Thoracic aorta (tissue), 2 donors: ENCODE measurements at regions not wholly inside any gene's neighbourhood (a gene's known extent, or its start where the extent isn't known, plus 50 kb on each side); places are given as distances from the start of the nearest gene placed in this dataset.

Experiments
- ATAC-seq: fragments of 150-250 bp; one replicate; pipeline ENCODE4 v1.8.0; 2017; ENCODE audit warnings: low read depth; ENCODE audit not compliant: insufficient number of reproducible peaks, low FRiP score
- DNase-seq: peaks from one replicate; pipeline ENCODE4 v3.0.0-alpha.2; 2020; ENCODE audit warnings: low spot score
- H3K27ac ChIP-seq, 2 donors: fragments of 200-600 bp; sonication (generic); 1 replicate in 1 of 2; 2 replicates in 1 of 2; pipeline ENCODE4 v1.5.1; 2016; ENCODE audit warnings: mild to moderate bottlenecking in 2 of 2, moderate library complexity in 2 of 2
- H3K27me3 ChIP-seq: fragments of 200-600 bp; sonication (generic); replicated peaks from 2 replicates; pipeline ENCODE4 v1.6.0; 2016; ENCODE audit warnings: mild to moderate bottlenecking; ENCODE audit not compliant: insufficient read depth
- H3K36me3 ChIP-seq: fragments of 200-600 bp; sonication (generic); one replicate; pipeline ENCODE4 v1.5.1; 2016
- H3K4me1 ChIP-seq, 2 donors: fragments of 200-600 bp; sonication (generic); 1 replicate in 1 of 2; 2 replicates in 1 of 2; pipeline versions ENCODE4 v1.5.1 to v1.6.0; 2016; ENCODE audit warnings: low read depth in 2 of 2, mild to moderate bottlenecking in 1 of 2; ENCODE audit not compliant: control insufficient read depth in 1 of 2
- H3K4me3 ChIP-seq: fragments of 200-600 bp; sonication (generic); 2 replicates; pipeline ENCODE4 v1.5.1; 2016; ENCODE audit warnings: mild to moderate bottlenecking
- H3K9me3 ChIP-seq: fragments of 200-600 bp; sonication (generic); 2 replicates; pipeline ENCODE4 v1.5.1; 2016
- TF ChIP-seq, protein P1 (sequence below): fragments of 200-600 bp; sonication (generic); IDR thresholded peaks from one replicate; pipeline ENCODE4 v1.5.1; 2019; ENCODE audit warnings: antibody characterized with exemption

DNA sequence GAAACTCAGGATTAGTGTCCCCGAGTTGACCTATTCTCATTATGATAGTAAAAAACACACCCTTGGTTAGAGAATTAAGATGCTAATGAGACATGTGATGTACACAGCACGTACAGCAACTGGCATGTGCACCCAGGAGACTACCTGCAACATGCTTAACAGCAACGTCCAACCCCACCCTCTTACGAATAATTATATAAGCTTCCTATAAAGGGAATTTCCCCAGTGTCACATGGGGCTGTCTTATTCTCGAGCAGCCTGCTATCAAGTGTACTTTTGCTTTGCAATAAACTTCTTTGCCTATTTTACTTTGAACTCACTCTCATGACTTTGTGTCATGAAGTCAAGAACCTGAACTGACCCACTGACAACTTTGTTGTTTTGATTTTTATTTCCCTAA lies 62.4 kb upstream of the PMFBP1 start:
- no peaks in the 10 kb centered on the region for H3K27me3 ChIP-seq
- H3K4me3 ChIP-seq: no peak overlapping the region
- ATAC-seq (no peak), DNase-seq (no peak)
- no peak overlapping the region for H3K27ac ChIP-seq
- no peaks in the 10 kb centered on the region for H3K9me3 ChIP-seq
- TF ChIP-seq, protein P1, sequence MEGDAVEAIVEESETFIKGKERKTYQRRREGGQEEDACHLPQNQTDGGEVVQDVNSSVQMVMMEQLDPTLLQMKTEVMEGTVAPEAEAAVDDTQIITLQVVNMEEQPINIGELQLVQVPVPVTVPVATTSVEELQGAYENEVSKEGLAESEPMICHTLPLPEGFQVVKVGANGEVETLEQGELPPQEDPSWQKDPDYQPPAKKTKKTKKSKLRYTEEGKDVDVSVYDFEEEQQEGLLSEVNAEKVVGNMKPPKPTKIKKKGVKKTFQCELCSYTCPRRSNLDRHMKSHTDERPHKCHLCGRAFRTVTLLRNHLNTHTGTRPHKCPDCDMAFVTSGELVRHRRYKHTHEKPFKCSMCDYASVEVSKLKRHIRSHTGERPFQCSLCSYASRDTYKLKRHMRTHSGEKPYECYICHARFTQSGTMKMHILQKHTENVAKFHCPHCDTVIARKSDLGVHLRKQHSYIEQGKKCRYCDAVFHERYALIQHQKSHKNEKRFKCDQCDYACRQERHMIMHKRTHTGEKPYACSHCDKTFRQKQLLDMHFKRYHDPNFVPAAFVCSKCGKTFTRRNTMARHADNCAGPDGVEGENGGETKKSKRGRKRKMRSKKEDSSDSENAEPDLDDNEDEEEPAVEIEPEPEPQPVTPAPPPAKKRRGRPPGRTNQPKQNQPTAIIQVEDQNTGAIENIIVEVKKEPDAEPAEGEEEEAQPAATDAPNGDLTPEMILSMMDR: no peak
- H3K36me3 ChIP-seq: no peaks in the 10 kb centered on the region
- no peaks in the 10 kb centered on the region for H3K4me1 ChIP-seq

- H3K27ac ChIP-seq: no peak overlapping the region
- no peaks in the 10 kb centered on the region for H3K4me1 ChIP-seq
- no peaks in the 10 kb centered on the region for H3K36me3 ChIP-seq
- no peaks in the 10 kb centered on the region for H3K9me3 ChIP-seq
- ATAC-seq: no peak
- no peak overlapping the region for H3K4me3 ChIP-seq
- H3K27me3 ChIP-seq: no peaks in the 10 kb centered on the region
- no peak for DNase-seq
- TF ChIP-seq, protein P1: no peak
Observed at GRCh38 chr16:72228014-72228413, 56.1 kb upstream of the PMFBP1 start.

- Histone ChIP-seq H3K4me3 (no peak overlapping the region), H3K36me3 (no peaks in the 10 kb centered on the region)
- no peak for DNase-seq
Observed at GRCh38 chr16:72226136-72226535, 54.2 kb upstream of the PMFBP1 start.

GRCh38 chr16:72224260-72224768 lies 52.4 kb upstream of the PMFBP1 start:
- TF ChIP-seq, protein P1: no peak
- Histone ChIP-seq H3K36me3 (no peaks in the 10 kb centered on the region), H3K27ac (no peak overlapping the region), H3K9me3 (no peaks in the 10 kb centered on the region), H3K27me3 (no peaks in the 10 kb centered on the region), H3K4me3 (no peak overlapping the region), H3K4me1 (no peaks in the 10 kb centered on the region)
- no peak for ATAC-seq
- no peak for DNase-seq

More at GRCh38 chr16:72226136-72226535, 54.2 kb upstream of the PMFBP1 start:
- no peak for ATAC-seq
- Histone ChIP-seq H3K27ac (no peak overlapping the region), H3K4me1 (no peaks in the 10 kb centered on the region), H3K27me3 (no peaks in the 10 kb centered on the region), H3K9me3 (no peaks in the 10 kb centered on the region)
- TF ChIP-seq, protein P1: no peak

DNA sequence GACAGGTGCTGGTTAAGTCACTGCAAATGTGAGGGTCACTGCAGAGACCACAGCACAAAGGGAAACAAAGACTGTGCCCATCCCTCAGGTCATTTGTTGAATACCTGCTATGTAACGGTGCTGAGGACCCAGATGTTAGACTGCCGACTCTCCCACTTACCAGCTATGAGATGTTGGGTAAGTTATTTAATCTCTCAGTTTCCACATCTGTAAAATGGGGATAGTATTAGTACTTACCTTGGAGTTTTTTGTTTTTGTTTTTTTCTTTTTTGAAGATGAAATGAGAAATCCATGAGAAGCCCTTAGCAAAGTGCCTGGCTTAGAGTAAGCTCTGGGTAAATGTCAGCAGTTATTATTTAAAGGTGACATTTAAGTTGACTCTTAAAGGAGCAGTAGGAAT lies 50.5 kb upstream of the PMFBP1 start:
- Histone ChIP-seq H3K4me1 (no peaks in the 10 kb centered on the region), H3K27me3 (no peaks in the 10 kb centered on the region), H3K9me3 (no peaks in the 10 kb centered on the region), H3K36me3 (no peaks in the 10 kb centered on the region), H3K27ac (no peak overlapping the region), H3K4me3 (no peak overlapping the region)
- TF ChIP-seq, protein P1: no peak
- ATAC-seq: no peak
- DNase-seq: no peak
